ENCODE measurements at regions not wholly inside any gene's neighbourhood (a gene's known extent, or its start where the extent isn't known, plus 50 kb on each side); places are given as distances from the start of the nearest gene placed in this dataset.

GRCh38 chr10:81674941-81675340, 200.1 kb upstream of the NRG3 start:
- Histone ChIP-seq H2AK9ac (replicated peaks; ENCODE audit: low read depth, low read length, poor library complexity) (no peak overlapping the region), H3K4me3 (ENCODE audit: insufficient read depth, low read depth, low read length) (no peak overlapping the region), H4K20me1 (ENCODE audit: insufficient read depth, low read length) (no peaks in the 10 kb centered on the region), H2BK15ac (ENCODE audit: low read depth, low read length) (no peak overlapping the region), H3K79me1 (ENCODE audit: low read depth in 1 of 2, low read length in 2 of 2) (no peaks in the 10 kb centered on the region), H3K4me1 (ENCODE audit: control insufficient read depth, insufficient read depth, low read length) (no peaks in the 10 kb centered on the region), H3K27ac (ENCODE audit: insufficient read depth, low read length) (no peak overlapping the region), H2BK20ac (ENCODE audit: low read depth, low read length) (no peak overlapping the region), H4K91ac (ENCODE audit: insufficient read depth, low read depth, low read length) (no peak overlapping the region), H2BK5ac (ENCODE audit: low read depth, low read length, poor library complexity, severe bottlenecking) (no peak overlapping the region), H3K27me3 (ENCODE audit: control insufficient read depth, insufficient read depth, low read length) (no peaks in the 10 kb centered on the region), H2BK120ac (ENCODE audit: low read depth, low read length) (no peak overlapping the region), H3K14ac (replicated peaks; ENCODE audit: low read depth, low read length) (no peak overlapping the region), H3K23ac (ENCODE audit: low read depth, low read length) (no peak overlapping the region), H3K4ac (ENCODE audit: low read depth, low read length) (no peak overlapping the region), H3K9me1 (ENCODE audit: insufficient read depth, low read length) (no peaks in the 10 kb centered on the region), H4K5ac (ENCODE audit: low read depth, low read length) (no peak overlapping the region), H2AK5ac (ENCODE audit: low read depth, low read length) (no peak overlapping the region), H3K9me3 (ENCODE audit: control insufficient read depth, insufficient read depth, low read length) (peaks cover 6% of the 10 kb centered on the region), H3K56ac (ENCODE audit: extremely low read depth, insufficient read depth, low read length) (no peak overlapping the region), H3K36me3 (ENCODE audit: control insufficient read depth, insufficient read depth, low read length) (no peaks in the 10 kb centered on the region), H3K4me2 (ENCODE audit: low read depth, low read length) (no peak overlapping the region), H2AFZ (replicated peaks; ENCODE audit: low read length, poor library complexity) (no peak overlapping the region), H3K9ac (ENCODE audit: low read depth, low read length) (no peak overlapping the region), H4K8ac (ENCODE audit: low read depth in 2 of 2, low read length in 2 of 2) (no peak overlapping the region), H3K18ac (ENCODE audit: low read depth, low read length) (no peak overlapping the region)
- BruUV-seq (replicated peaks), result no TSS peak
- no CpG with 5 or more reads among the region's 4 CpGs for WGBS, 2 experiments (ENCODE audit: extremely low coverage in 2 of 2, insufficient read length in 1 of 2)
- TF ChIP-seq NFE2L2 (IDR thresholded peaks at IDR 0.05; ENCODE audit: low read depth, low read length) (no peak), CTCF (conservative IDR thresholded peaks at IDR 0.05; ENCODE audit: low read depth, low read length) (no peak), USF2 (IDR thresholded peaks at IDR 0.05; ENCODE audit: low read depth, low read length) (no peak)
- ChIA-PET POLR2A (ENCODE audit: unreplicated experiment) (no interaction called here), CTCF (no interaction called here)
- in situ Hi-C loops (cut with MboI; ENCODE audit: low sequenced_read_pairs) (no loop called here), intact Hi-C loops (cut with micrococcal nuclease) (no loop called here), dilution Hi-C loops (cut with HindIII; ENCODE audit: low sequenced_read_pairs, unreplicated experiment) (no loop called here)
- no peak for ATAC-seq (ENCODE audit: low read depth)
- DNase-seq, result no peak

Measured in IMR-90 (cell line).